ENCODE measurements at regions not wholly inside any gene's neighbourhood (a gene's known extent, or its start where the extent isn't known, plus 50 kb on each side); places are given as distances from the start of the nearest gene placed in this dataset.

GRCh38 chrX:40359593-40359992 is 221.2 kb upstream of the ATP6AP2 start (continued):
- no peak for TF ChIP-seq TAF1 (IDR thresholded peaks at IDR 0.05; ENCODE audit: borderline replicate concordance, low read depth, low read length)

- Histone ChIP-seq H3K27ac (ENCODE audit: low read depth in 2 of 2, low read length in 1 of 2) (no peak overlapping the region), H3K4me1 (ENCODE audit: control insufficient read depth in 1 of 2, insufficient read depth in 2 of 2, low read depth in 1 of 2, low read length in 1 of 2) (no peaks in the 10 kb centered on the region), H3F3A (replicated peaks; ENCODE audit: insufficient read depth) (no peaks in the 10 kb centered on the region), H3K9me3 (no peaks in the 10 kb centered on the region), H3K79me2 (ENCODE audit: insufficient read depth) (no peaks in the 10 kb centered on the region), H3K36me3 (replicated peaks in 1 of 2; ENCODE audit: control insufficient read depth in 1 of 2, insufficient read depth in 2 of 2, low read length in 1 of 2) (no peaks in the 10 kb centered on the region), H3K9me2 (no peaks in the 10 kb centered on the region), H2AFZ (ENCODE audit: low read depth) (no peak overlapping the region), H3K9ac (no peak overlapping the region), H4K20me1 (ENCODE audit: insufficient read depth) (no peaks in the 10 kb centered on the region), H3K27me3 (ENCODE audit: insufficient read depth) (peaks cover 36% of the 10 kb centered on the region; the same call in 1 of the 2 replicates), H3K4me2 (no peak overlapping the region), H3K4me3 (ENCODE audit: low read depth in 2 of 2, low read length in 1 of 2) (no peak overlapping the region)
- POLR2A ChIA-PET = no interaction called here
- DNase-seq = no peak
- CTCF ChIA-PET = interaction anchor here (0.6 kb wide), 1 partner anchor 548 kb away, joined by 3 read pairs; no protein-coding TSS in a partner anchor
- 44% methylated on average over 13 of the region's 15 CpGs for WGBS (ENCODE audit: low lambda C conversion rate)
- TF ChIP-seq TEAD4 (IDR thresholded peaks at IDR 0.05; ENCODE audit: borderline replicate concordance, insufficient read depth) = no peak
- no peak for TF ChIP-seq CTCF (IDR thresholded peaks at IDR 0.05)
- no peak for TF ChIP-seq RAD21 (IDR thresholded peaks at IDR 0.05; ENCODE audit: low read length)
- no peak for TF ChIP-seq SIN3A (IDR thresholded peaks at IDR 0.05; ENCODE audit: borderline replicate concordance, low read depth, low read length)
- no peak for TF ChIP-seq REST (IDR thresholded peaks at IDR 0.05; ENCODE audit: low read depth, low read length)
- TF ChIP-seq SMC3 (IDR thresholded peaks at IDR 0.05; ENCODE audit: low read depth, low read length) = no peak
- TF ChIP-seq GABPA (IDR thresholded peaks at IDR 0.05; ENCODE audit: low read depth) = no peak
These were observed 221.8 kb upstream of the ATP6AP2 start for GRCh38 chrX:40358994-40359393.

GRCh38 chrX:40349251-40349650 is 231.5 kb upstream of the ATP6AP2 start:
- Histone ChIP-seq H3K27ac (ENCODE audit: low read depth in 2 of 2, low read length in 1 of 2) (no peak overlapping the region), H3K27me3 (ENCODE audit: insufficient read depth) (no peaks in the 10 kb centered on the region), H3K4me1 (ENCODE audit: control insufficient read depth in 1 of 2, insufficient read depth in 2 of 2, low read depth in 1 of 2, low read length in 1 of 2) (no peaks in the 10 kb centered on the region), H3K79me2 (ENCODE audit: insufficient read depth) (no peaks in the 10 kb centered on the region), H3K4me3 (ENCODE audit: low read depth in 2 of 2, low read length in 1 of 2) (no peak overlapping the region), H2AFZ (ENCODE audit: low read depth) (no peak overlapping the region), H3K9me2 (no peaks in the 10 kb centered on the region), H4K20me1 (ENCODE audit: insufficient read depth) (no peaks in the 10 kb centered on the region), H3F3A (replicated peaks; ENCODE audit: insufficient read depth) (no peaks in the 10 kb centered on the region), H3K4me2 (no peak overlapping the region), H3K9ac (no peak overlapping the region), H3K9me3 (no peaks in the 10 kb centered on the region), H3K36me3 (replicated peaks in 1 of 2; ENCODE audit: control insufficient read depth in 1 of 2, insufficient read depth in 2 of 2, low read length in 1 of 2) (no peaks in the 10 kb centered on the region)
- TF ChIP-seq EZH2phosphoT487 (IDR thresholded peaks at IDR 0.05; ENCODE audit: borderline replicate concordance, low read depth) (no peak), RFX5 (IDR thresholded peaks at IDR 0.05; ENCODE audit: low read length) (no peak), MAX (IDR thresholded peaks at IDR 0.05; ENCODE audit: low read depth) (no peak), SIN3A (IDR thresholded peaks at IDR 0.05; ENCODE audit: borderline replicate concordance, low read depth, low read length) (no peak), FOXJ3 (CRISPR knock-in tag; IDR thresholded peaks at IDR 0.05) (no peak), TAF1 (IDR thresholded peaks at IDR 0.05; ENCODE audit: borderline replicate concordance, low read depth, low read length) (no peak), CHD2 (IDR thresholded peaks at IDR 0.05; ENCODE audit: low read length, partially characterized antibody) (no peak), FOSL2 (IDR thresholded peaks at IDR 0.05; ENCODE audit: borderline replicate concordance, low read depth) (no peak)
- no peak for DNase-seq
- CTCF ChIA-PET = no interaction called here
- 39% methylated on average over 2 of the region's 2 CpGs for whole genome bisulfite sequencing (ENCODE audit: low lambda C conversion rate)
- POLR2A ChIA-PET = interaction anchor here (0.8 kb wide), 1 partner anchor 44 kb away, joined by 3 read pairs; no protein-coding TSS in a partner anchor

Measured in SK-N-SH (cell line).